ENCODE measurements at regions not wholly inside any gene's neighbourhood (a gene's known extent, or its start where the extent isn't known, plus 50 kb on each side); places are given as distances from the start of the nearest gene placed in this dataset.

- Histone ChIP-seq H3K27me3 (replicated peaks in 1 of 4; ENCODE audit: control extremely low read depth in 1 of 4, control insufficient read depth in 3 of 4, insufficient read depth in 4 of 4, low read length in 3 of 4) (peaks cover 0 to 6% (median 0%) of the 10 kb centered on the region in 4 experiments), H3K27ac (ENCODE audit: low read length in 2 of 2) (no peak overlapping the region), H3K9me3 (ENCODE audit: control extremely low read depth in 1 of 3, control insufficient read depth in 2 of 3, insufficient read depth in 1 of 3, low read length in 2 of 3) (no peaks in the 10 kb centered on the region), H3K79me2 (ENCODE audit: control insufficient read depth, insufficient read depth, low read length) (no peaks in the 10 kb centered on the region), H3K36me3 (replicated peaks in 1 of 2; ENCODE audit: control extremely low read depth in 1 of 2, control insufficient read depth in 1 of 2, extremely low read depth in 1 of 2, insufficient read depth in 2 of 2, low read length in 1 of 2) (no peaks in the 10 kb centered on the region), H4K20me1 (ENCODE audit: control insufficient read depth, insufficient read depth, low read length, poor library complexity, severe bottlenecking) (no peaks in the 10 kb centered on the region), H3K9ac (ENCODE audit: low read length) (no peak overlapping the region), H2AFZ (ENCODE audit: insufficient read depth, low read depth, low read length, poor library complexity, severe bottlenecking) (no peak overlapping the region), H3K4me1 (ENCODE audit: control insufficient read depth in 2 of 2, insufficient read depth in 2 of 2, low read length in 2 of 2) (no peaks in the 10 kb centered on the region), H3K4me3 (ENCODE audit: control extremely low read depth in 1 of 5, extremely low read depth in 1 of 5, insufficient read depth in 1 of 5, low read depth in 2 of 5, low read length in 4 of 5) (no peak overlapping the region), H3K4me2 (replicated peaks; ENCODE audit: low read depth, low read length, poor library complexity, severe bottlenecking) (no peak overlapping the region)
- intact Hi-C loops (cut with micrococcal nuclease): no loop called here
- Mint-ChIP-seq H3K27me3 (peaks cover 14% of the 10 kb centered on the region), H3K9me3 (ENCODE audit: insufficient read depth) (peaks cover 4% of the 10 kb centered on the region), H3K4me3 (no peak overlapping the region), H3K4me1 (no peaks in the 10 kb centered on the region), H3K27ac (no peak overlapping the region)
- ATAC-seq (ENCODE audit: low read depth) (no peak), DNase-seq (no peak)
- TF ChIP-seq EZH2 (IDR thresholded peaks at IDR 0.05; ENCODE audit: borderline replicate concordance, insufficient read depth, low read depth, low read length, poor library complexity, severe bottlenecking) (no peak), CTCF (IDR thresholded peaks at IDR 0.05) (no peak)
- POLR2A ChIA-PET: no interaction called here
- CTCF ChIA-PET: no interaction called here
- no CpG with 5 or more reads among the region's 1 CpG for WGBS (ENCODE audit: insufficient coverage)
Observed at GRCh38 chr6:12509060-12509459, 207.5 kb upstream of the PHACTR1 start.

- H3K9me3 ChIP-seq (ENCODE audit: control extremely low read depth in 1 of 3, control insufficient read depth in 2 of 3, insufficient read depth in 1 of 3, low read length in 2 of 3): no peaks in the 10 kb centered on the region
- H3K4me1 ChIP-seq (ENCODE audit: control insufficient read depth in 2 of 2, insufficient read depth in 2 of 2, low read length in 2 of 2): no peaks in the 10 kb centered on the region
- H3K27me3 ChIP-seq (replicated peaks in 1 of 4; ENCODE audit: control extremely low read depth in 1 of 4, control insufficient read depth in 3 of 4, insufficient read depth in 4 of 4, low read length in 3 of 4): no peaks in the 10 kb centered on the region
- H3K27ac ChIP-seq (ENCODE audit: low read length in 2 of 2): no peak overlapping the region
- WGBS (ENCODE audit: insufficient coverage): no CpG with 5 or more reads among the region's 1 CpG
- Mint-ChIP-seq H3K9me3 (ENCODE audit: insufficient read depth) (no peaks in the 10 kb centered on the region), H3K27me3 (peaks cover 15% of the 10 kb centered on the region), H3K4me1 (no peaks in the 10 kb centered on the region), H3K27ac (no peak overlapping the region), H3K4me3 (no peak overlapping the region)
- ChIA-PET CTCF (no interaction called here), POLR2A (no interaction called here)
- H2AFZ ChIP-seq (ENCODE audit: insufficient read depth, low read depth, low read length, poor library complexity, severe bottlenecking): no peak overlapping the region
- H4K20me1 ChIP-seq (ENCODE audit: control insufficient read depth, insufficient read depth, low read length, poor library complexity, severe bottlenecking): no peaks in the 10 kb centered on the region
- no peaks in the 10 kb centered on the region for H3K36me3 ChIP-seq (replicated peaks in 1 of 2; ENCODE audit: control extremely low read depth in 1 of 2, control insufficient read depth in 1 of 2, extremely low read depth in 1 of 2, insufficient read depth in 2 of 2, low read length in 1 of 2)
- TF ChIP-seq EZH2 (IDR thresholded peaks at IDR 0.05; ENCODE audit: borderline replicate concordance, insufficient read depth, low read depth, low read length, poor library complexity, severe bottlenecking) (no peak), CTCF (IDR thresholded peaks at IDR 0.05) (no peak)
- DNase-seq (no peak), ATAC-seq (ENCODE audit: low read depth) (no peak)
- no peaks in the 10 kb centered on the region for H3K79me2 ChIP-seq (ENCODE audit: control insufficient read depth, insufficient read depth, low read length)
- H3K4me2 ChIP-seq (replicated peaks; ENCODE audit: low read depth, low read length, poor library complexity, severe bottlenecking): no peak overlapping the region
- H3K9ac ChIP-seq (ENCODE audit: low read length): no peak overlapping the region
- no peak overlapping the region for H3K4me3 ChIP-seq (ENCODE audit: control extremely low read depth in 1 of 5, extremely low read depth in 1 of 5, insufficient read depth in 1 of 5, low read depth in 2 of 5, low read length in 4 of 5)
- intact Hi-C loops (cut with micrococcal nuclease): no loop called here
Observed at GRCh38 chr6:12516070-12516469, 200.5 kb upstream of the PHACTR1 start.
